Muscle layer of colon (tissue), 2 donors: ENCODE measurements at regions not wholly inside any gene's neighbourhood (a gene's known extent, or its start where the extent isn't known, plus 50 kb on each side); places are given as distances from the start of the nearest gene placed in this dataset.

Source experiments
- H3K27ac ChIP-seq: one replicate; pipeline ENCODE4 v1.7.0; 2013; ENCODE audit warnings: low read depth, mild to moderate bottlenecking, low read length, moderate library complexity
- H3K27me3 ChIP-seq, 2 donors: one replicate each; pipeline ENCODE4 v1.7.0; 2013; ENCODE audit warnings: low read length in 2 of 2, mild to moderate bottlenecking in 2 of 2; ENCODE audit not compliant: insufficient read depth in 2 of 2, control insufficient read depth in 1 of 2
- H3K36me3 ChIP-seq: one replicate; pipeline ENCODE4 v1.7.0; 2013; ENCODE audit warnings: mild to moderate bottlenecking, low read length; ENCODE audit not compliant: insufficient read depth
- H3K4me1 ChIP-seq: one replicate; pipeline ENCODE4 v1.7.0; 2013; ENCODE audit warnings: mild to moderate bottlenecking, low read length; ENCODE audit not compliant: insufficient read depth
- H3K4me3 ChIP-seq, 2 donors: one replicate each; pipeline ENCODE4 v1.7.0; 2013; ENCODE audit warnings: low read length in 2 of 2, low read depth in 1 of 2, mild to moderate bottlenecking in 1 of 2, moderate library complexity in 1 of 2
- H3K9ac ChIP-seq: one replicate; pipeline ENCODE4 v1.7.0; 2013; ENCODE audit warnings: low read length
- H3K9me3 ChIP-seq: one replicate; pipeline ENCODE4 v1.7.0; 2013; ENCODE audit warnings: mild to moderate bottlenecking, low read length
- donor health status: abdominal sarcoma.
- donor health status: Adenocarcinoma of cecum.

DNA sequence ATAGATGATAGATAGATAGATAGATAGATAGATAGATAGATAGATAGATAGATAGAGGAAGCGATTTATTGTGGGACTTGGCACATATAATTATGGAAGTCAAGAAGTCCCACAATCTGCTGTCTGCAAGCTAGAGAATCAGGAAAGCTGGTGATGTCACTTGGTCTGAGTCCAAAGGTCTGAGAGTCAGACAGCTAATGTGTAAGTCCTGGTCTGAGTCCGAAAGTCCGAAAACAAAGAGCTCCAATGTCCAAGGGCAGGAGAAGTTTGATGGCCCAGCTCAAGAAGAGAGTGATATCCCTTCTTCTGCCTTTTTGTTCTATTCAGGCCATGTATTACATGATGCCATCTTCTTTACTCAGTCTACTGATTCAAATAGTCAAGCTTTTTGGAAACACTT, 53.8 kb upstream of the TCF7L2 start:
- H3K4me3 ChIP-seq: no peak overlapping the region
- no peaks in the 10 kb centered on the region for H3K4me1 ChIP-seq
- no peaks in the 10 kb centered on the region for H3K27me3 ChIP-seq
- H3K9me3 ChIP-seq: no peaks in the 10 kb centered on the region
- no peaks in the 10 kb centered on the region for H3K36me3 ChIP-seq
- H3K27ac ChIP-seq: no peak overlapping the region
- no peak overlapping the region for H3K9ac ChIP-seq

GRCh38 chr10:112896722-112897121, 53.3 kb upstream of the TCF7L2 start:
- Histone ChIP-seq H3K9ac (no peak overlapping the region), H3K27me3 (no peaks in the 10 kb centered on the region), H3K36me3 (no peaks in the 10 kb centered on the region), H3K4me3 (no peak overlapping the region), H3K9me3 (no peaks in the 10 kb centered on the region), H3K27ac (no peak overlapping the region), H3K4me1 (no peaks in the 10 kb centered on the region)

GRCh38 chr10:112898540-112899390, 51.3 kb upstream of the TCF7L2 start:
- Histone ChIP-seq H3K36me3 (no peaks in the 10 kb centered on the region), H3K27me3 (no peaks in the 10 kb centered on the region), H3K27ac (no peak overlapping the region), H3K4me1 (no peaks in the 10 kb centered on the region), H3K9me3 (no peaks in the 10 kb centered on the region), H3K4me3 (peak overlapping the region in 1 of 2 donors; percentile 6), H3K9ac (no peak overlapping the region)

GRCh38 chr10:112899391-112900065, 50.5 kb upstream of the TCF7L2 start:
- Histone ChIP-seq H3K9me3 (no peaks in the 10 kb centered on the region), H3K36me3 (no peaks in the 10 kb centered on the region), H3K4me3 (no peak overlapping the region), H3K4me1 (no peaks in the 10 kb centered on the region), H3K27me3 (no peaks in the 10 kb centered on the region), H3K27ac (no peak overlapping the region), H3K9ac (no peak overlapping the region)
